GM12865 (cell line): ENCODE measurements at regions not wholly inside any gene's neighbourhood (a gene's known extent, or its start where the extent isn't known, plus 50 kb on each side); places are given as distances from the start of the nearest gene placed in this dataset.

Source experiments
- DNase-seq: peaks from one replicate; pipeline ENCODE4 v3.0.0; 2010; ENCODE audit warnings: low read depth
- H3K4me3 ChIP-seq: 2 replicates; pipeline ENCODE4 v1.5.1; 2011; ENCODE audit warnings: mild to moderate bottlenecking, low read depth, low read length, control low read depth
- TF ChIP-seq, protein P1 (sequence below): IDR thresholded peaks from 2 replicates; pipeline ENCODE4 v1.5.1; 2011; ENCODE audit warnings: low read length, control low read depth, low read depth, inconsistent platforms; ENCODE audit not compliant: insufficient read depth; ENCODE audit errors: missing control alignments

- H3K4me3 ChIP-seq, result no peak overlapping the region
- DNase-seq, result no peak
- TF ChIP-seq, protein P1, sequence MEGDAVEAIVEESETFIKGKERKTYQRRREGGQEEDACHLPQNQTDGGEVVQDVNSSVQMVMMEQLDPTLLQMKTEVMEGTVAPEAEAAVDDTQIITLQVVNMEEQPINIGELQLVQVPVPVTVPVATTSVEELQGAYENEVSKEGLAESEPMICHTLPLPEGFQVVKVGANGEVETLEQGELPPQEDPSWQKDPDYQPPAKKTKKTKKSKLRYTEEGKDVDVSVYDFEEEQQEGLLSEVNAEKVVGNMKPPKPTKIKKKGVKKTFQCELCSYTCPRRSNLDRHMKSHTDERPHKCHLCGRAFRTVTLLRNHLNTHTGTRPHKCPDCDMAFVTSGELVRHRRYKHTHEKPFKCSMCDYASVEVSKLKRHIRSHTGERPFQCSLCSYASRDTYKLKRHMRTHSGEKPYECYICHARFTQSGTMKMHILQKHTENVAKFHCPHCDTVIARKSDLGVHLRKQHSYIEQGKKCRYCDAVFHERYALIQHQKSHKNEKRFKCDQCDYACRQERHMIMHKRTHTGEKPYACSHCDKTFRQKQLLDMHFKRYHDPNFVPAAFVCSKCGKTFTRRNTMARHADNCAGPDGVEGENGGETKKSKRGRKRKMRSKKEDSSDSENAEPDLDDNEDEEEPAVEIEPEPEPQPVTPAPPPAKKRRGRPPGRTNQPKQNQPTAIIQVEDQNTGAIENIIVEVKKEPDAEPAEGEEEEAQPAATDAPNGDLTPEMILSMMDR, result no peak
Measured at GRCh38 chr4:3818371-3818770, 52.2 kb downstream of the ADRA2C start.

GRCh38 chr4:3819210-3819919, 53.2 kb downstream of the ADRA2C start:
- DNase-seq, result no peak
- H3K4me3 ChIP-seq, result no peak overlapping the region
- TF ChIP-seq, protein P1, result no peak

DNA sequence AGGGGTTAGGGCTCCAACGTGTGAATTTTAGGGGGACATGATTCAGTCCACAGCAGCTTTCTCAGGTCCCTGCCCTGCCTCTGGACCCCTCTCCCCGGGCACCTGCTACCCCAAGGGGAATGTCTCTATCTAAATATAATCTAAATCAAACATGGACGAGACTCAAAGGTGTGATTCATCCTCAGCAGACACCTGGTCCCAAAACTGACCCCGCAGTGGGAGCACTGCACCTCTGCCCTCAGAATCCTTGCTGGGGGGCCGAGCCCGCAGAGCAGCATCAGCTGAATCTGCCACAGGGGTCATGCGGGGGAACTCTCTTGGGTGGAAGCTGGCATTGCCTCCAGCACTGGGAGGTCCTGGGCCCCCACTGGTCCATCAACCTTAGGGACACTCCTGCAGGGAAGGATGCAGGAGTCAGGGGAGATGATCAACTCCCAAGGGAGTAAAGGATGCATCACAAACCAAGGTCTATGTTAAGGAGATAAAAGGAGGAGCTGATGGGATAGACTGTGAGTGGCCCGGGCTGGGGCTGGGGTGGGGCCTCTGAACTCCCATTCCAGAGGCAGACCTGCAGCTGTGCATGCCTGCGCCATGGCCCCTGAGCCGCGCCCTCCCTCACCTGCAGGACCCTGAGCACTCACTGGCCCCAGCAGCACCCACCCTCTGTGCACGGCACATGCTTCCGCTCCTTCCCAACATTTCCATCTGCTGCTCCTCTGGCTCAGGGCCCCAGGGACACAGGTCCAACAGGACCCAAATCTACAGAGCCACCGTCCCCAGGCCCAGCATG, 54.0 kb downstream of the ADRA2C start:
- H3K4me3 ChIP-seq, result no peak overlapping the region
- TF ChIP-seq, protein P1, result no peak
- no peak for DNase-seq

DNA sequence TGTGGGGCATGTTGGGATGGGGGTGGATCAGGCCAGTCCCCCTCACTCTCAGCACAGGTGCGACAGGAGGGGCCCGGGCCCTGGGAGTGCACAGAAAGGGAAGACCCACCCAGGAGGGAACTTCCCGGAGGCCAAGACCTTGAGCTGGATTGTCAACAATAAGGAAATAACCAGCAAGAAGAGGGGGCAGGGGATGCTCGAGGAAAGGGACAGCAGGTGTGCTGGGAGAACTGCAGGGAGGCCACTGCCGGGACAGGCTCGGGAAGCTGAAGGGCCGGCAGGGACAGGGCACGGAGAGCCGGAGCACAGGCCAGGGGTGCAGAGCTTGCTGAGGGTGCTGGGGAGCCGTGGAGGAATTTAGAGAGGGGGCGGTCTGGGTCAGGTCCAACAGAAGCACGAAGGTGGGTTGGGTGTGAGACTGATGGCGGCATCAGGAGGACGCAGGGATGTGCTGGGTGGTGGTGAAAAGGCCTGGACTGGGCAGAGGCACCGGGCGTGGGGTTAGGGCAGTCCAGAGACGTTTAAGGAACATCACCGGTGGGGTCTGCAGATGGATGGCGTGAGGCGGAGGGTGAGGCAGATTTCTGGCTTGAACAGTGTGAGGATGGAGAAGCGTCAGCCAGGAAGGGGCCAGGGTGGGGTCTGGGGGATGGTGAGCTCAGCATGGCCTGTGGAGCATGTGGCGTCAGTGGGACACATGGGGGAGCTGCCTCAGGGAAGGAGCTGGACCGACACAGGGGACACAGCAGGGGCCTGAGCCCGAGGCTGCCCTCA, 54.8 kb downstream of the ADRA2C start:
- TF ChIP-seq, protein P1, result no peak
- H3K4me3 ChIP-seq, result no peak overlapping the region
- DNase-seq, result no peak

DNA sequence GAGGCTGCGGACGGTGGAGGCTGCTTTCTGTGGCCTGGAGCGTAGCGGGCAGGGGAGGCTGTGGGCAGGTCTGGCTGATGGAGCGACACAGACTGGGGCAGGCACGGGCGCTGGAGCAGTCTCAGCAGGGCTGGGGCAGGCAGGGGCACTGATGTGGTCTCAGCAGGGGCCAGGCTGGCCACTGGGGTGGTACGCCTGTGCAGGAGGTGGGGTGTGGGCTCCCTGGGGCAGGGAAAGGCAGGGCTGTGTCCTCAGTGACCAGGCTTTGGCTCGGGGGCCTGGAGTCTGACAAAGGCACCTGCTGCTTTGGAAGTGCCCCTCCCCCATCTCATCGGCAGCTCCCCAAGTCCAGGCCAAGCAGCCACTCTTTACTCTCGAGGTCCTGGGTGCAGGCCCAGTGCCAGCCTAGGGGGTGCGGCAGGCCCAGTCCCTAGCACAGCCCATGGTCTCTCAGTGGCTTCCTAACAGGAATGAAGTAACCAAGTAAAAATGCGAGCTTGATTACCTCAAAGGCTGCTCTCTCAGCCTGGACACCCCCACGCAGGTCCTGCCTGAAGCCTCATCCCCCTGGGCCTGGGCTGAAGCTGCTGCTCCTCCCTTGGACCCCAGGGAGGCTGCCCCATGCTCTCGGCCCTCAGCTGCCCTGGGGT, 55.5 kb downstream of the ADRA2C start:
- DNase-seq, result no peak
- no peak overlapping the region for H3K4me3 ChIP-seq
- TF ChIP-seq, protein P1, result no peak

DNA sequence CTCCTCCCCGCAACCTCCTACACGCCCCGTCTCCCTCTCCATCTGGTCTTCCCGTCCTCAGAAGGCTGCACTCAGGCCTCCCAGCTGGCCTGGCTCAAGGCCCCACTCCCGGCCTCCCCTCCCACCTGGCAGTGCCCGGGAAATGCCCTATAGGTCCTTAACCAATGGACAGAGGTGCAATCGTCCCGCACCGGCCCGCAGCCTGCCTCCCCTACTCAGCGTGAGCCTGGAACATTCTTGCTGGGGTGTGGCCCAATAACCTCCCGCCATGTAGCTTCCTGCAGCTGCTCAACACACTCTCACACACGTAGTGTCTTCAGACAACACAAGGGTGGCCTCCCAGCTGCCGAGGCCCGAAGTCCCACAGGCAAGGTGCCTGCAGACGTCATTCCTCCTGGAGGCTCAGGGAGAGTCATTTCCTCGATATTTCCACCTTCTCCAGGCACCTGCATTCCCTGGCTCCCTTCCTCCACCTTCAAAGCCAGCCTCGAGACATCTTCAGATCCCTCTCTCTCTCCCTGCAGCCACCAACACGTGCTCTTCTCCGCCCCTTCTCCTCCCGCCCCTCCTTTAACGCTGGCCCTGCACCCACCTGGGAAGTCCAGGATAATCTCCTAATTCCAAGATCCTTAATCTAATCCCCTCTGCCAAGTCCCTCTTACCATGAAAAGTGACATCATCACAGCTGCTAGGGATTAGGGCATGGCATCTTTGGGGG, 56.2 kb downstream of the ADRA2C start:
- H3K4me3 ChIP-seq, result no peak overlapping the region
- no peak for DNase-seq
- TF ChIP-seq, protein P1, result no peak
